ENCODE measurements at regions not wholly inside any gene's neighbourhood (a gene's known extent, or its start where the extent isn't known, plus 50 kb on each side); places are given as distances from the start of the nearest gene placed in this dataset.

- no peak for DNase-seq
Observed at GRCh38 chr3:181860235-181860634, 148.5 kb downstream of the SOX2 start.

GRCh38 chr3:181862502-181862901 is 150.8 kb downstream of the SOX2 start:
- DNase-seq, result no peak

GRCh38 chr3:181868576-181869082 is 156.9 kb downstream of the SOX2 start:
- no peak for DNase-seq

- no peak for DNase-seq
Observed at GRCh38 chr3:181872887-181873286, 161.2 kb downstream of the SOX2 start.

- no peak for DNase-seq
Observed at GRCh38 chr3:181879926-181880325, 168.2 kb downstream of the SOX2 start.

GRCh38 chr3:181880331-181880730 is 168.6 kb downstream of the SOX2 start:
- DNase-seq, result no peak

GRCh38 chr3:181881749-181882148 is 170.0 kb downstream of the SOX2 start:
- DNase-seq, result no peak

GRCh38 chr3:181885868-181886630 is 174.3 kb downstream of the SOX2 start:
- no peak for DNase-seq

GRCh38 chr3:181886676-181887075 is 175.0 kb downstream of the SOX2 start:
- no peak for DNase-seq

- no peak for DNase-seq
Observed at GRCh38 chr3:181887685-181888084, 176.0 kb downstream of the SOX2 start.

- no peak for DNase-seq
Observed at GRCh38 chr3:181888234-181888633, 176.5 kb downstream of the SOX2 start.

GRCh38 chr3:181892848-181893247 is 181.1 kb downstream of the SOX2 start:
- no peak for DNase-seq

GRCh38 chr3:181896605-181897004 is 184.9 kb downstream of the SOX2 start:
- DNase-seq, result no peak

- no peak for DNase-seq
Observed at GRCh38 chr3:181899702-181900101, 188.0 kb downstream of the SOX2 start.

- DNase-seq, result no peak
Observed at GRCh38 chr3:181901626-181902025, 189.9 kb downstream of the SOX2 start.

GRCh38 chr3:181906338-181906737 is 194.6 kb downstream of the SOX2 start:
- no peak for DNase-seq

GRCh38 chr3:181909241-181909640 is 197.5 kb downstream of the SOX2 start:
- DNase-seq, result no peak

- DNase-seq, result no peak
Observed at GRCh38 chr3:181912384-181912783, 200.7 kb downstream of the SOX2 start.

- no peak for DNase-seq
Observed at GRCh38 chr3:181913254-181913653, 201.5 kb downstream of the SOX2 start.

GRCh38 chr3:181915551-181915950 is 203.8 kb downstream of the SOX2 start:
- DNase-seq, result no peak

GRCh38 chr3:181916013-181916412 is 204.3 kb downstream of the SOX2 start:
- DNase-seq, result no peak

GRCh38 chr3:181917027-181917426 is 205.3 kb downstream of the SOX2 start:
- DNase-seq, result no peak

GRCh38 chr3:181919375-181919774 is 207.7 kb downstream of the SOX2 start:
- no peak for DNase-seq

- no peak for DNase-seq
Observed at GRCh38 chr3:181920409-181920808, 208.7 kb downstream of the SOX2 start.

- DNase-seq, result no peak
Observed at GRCh38 chr3:181921220-181921619, 209.5 kb downstream of the SOX2 start.
